Activated CD8-positive, alpha-beta T cell treated with anti-CD3 and anti-CD28 coated beads, Interleukin-2, amount 10 ng/mL, durations not matched to agents 7 days and 5 days (primary cell): ENCODE measurements at regions not wholly inside any gene's neighbourhood (a gene's known extent, or its start where the extent isn't known, plus 50 kb on each side); places are given as distances from the start of the nearest gene placed in this dataset.

Source experiments
- ATAC-seq: fragments of 150-1000 bp; cut with Tn5 transposase; one replicate; pipeline ENCODE4 v1.10.0; 2021; ENCODE audit warnings: moderate library complexity
- CTCF ChIA-PET: fragments of 350-600 bp; sonication (Branson Sonifier 250); formaldehyde crosslinking; loops from one replicate; lab custom pipeline; 2021; ENCODE audit warnings: antibody characterized with exemption; lab: Charles Lee
- POLR2A ChIA-PET: fragments of 350-600 bp; sonication (Branson Sonifier 250); formaldehyde crosslinking; loops from one replicate; lab custom pipeline; 2021; ENCODE audit warnings: antibody characterized with exemption; lab: Charles Lee
- DNase-seq: peaks from one replicate; pipeline ENCODE4 v3.0.0-alpha.2; 2020
- H3K27ac Mint-ChIP-seq: one replicate; pipeline ENCODE4 v1.8.0; 2021; ENCODE audit warnings: mild to moderate bottlenecking, mixed read lengths
- H3K27me3 Mint-ChIP-seq: one replicate; pipeline ENCODE4 v1.8.0; 2021; ENCODE audit warnings: low read depth, mixed read lengths
- H3K36me3 Mint-ChIP-seq: one replicate; pipeline ENCODE4 v1.8.0; 2021; ENCODE audit warnings: low read depth, mixed read lengths
- H3K4me1 Mint-ChIP-seq: one replicate; pipeline ENCODE4 v1.8.0; 2021; ENCODE audit warnings: low read depth, mixed read lengths
- H3K4me3 Mint-ChIP-seq: one replicate; pipeline ENCODE4 v1.8.0; 2021; ENCODE audit warnings: mild to moderate bottlenecking, mixed read lengths
- H3K9me3 Mint-ChIP-seq: one replicate; pipeline ENCODE4 v1.8.0; 2022; ENCODE audit warnings: mixed read lengths; ENCODE audit not compliant: insufficient read depth

GRCh38 chr7:12951397-12951801, 264.0 kb downstream of the ARL4A start:
- CTCF ChIA-PET: no interaction called here
- no peak for ATAC-seq
- H3K27ac Mint-ChIP-seq: no peak overlapping the region

GRCh38 chr7:12954380-12955033, 267.1 kb downstream of the ARL4A start:
- no peak overlapping the region for H3K4me3 Mint-ChIP-seq
- ChIA-PET CTCF (no interaction called here), POLR2A (no interaction called here)
- no peaks in the 10 kb centered on the region for H3K9me3 Mint-ChIP-seq
- ATAC-seq (no peak), DNase-seq (no peak)
- H3K4me1 Mint-ChIP-seq: no peaks in the 10 kb centered on the region
- H3K27me3 Mint-ChIP-seq: no peaks in the 10 kb centered on the region
- H3K27ac Mint-ChIP-seq: no peak overlapping the region
- no peaks in the 10 kb centered on the region for H3K36me3 Mint-ChIP-seq

More at GRCh38 chr7:12951397-12951801, 264.0 kb downstream of the ARL4A start:
- H3K4me3 Mint-ChIP-seq: no peak overlapping the region
- no peaks in the 10 kb centered on the region for H3K36me3 Mint-ChIP-seq
- no peaks in the 10 kb centered on the region for H3K9me3 Mint-ChIP-seq
- no peaks in the 10 kb centered on the region for H3K4me1 Mint-ChIP-seq
- H3K27me3 Mint-ChIP-seq: no peaks in the 10 kb centered on the region
- POLR2A ChIA-PET: interaction anchor here (0.6 kb wide), 1 partner anchor 271 kb away, joined by 3 read pairs; no protein-coding TSS in a partner anchor
- DNase-seq: no peak

- DNase-seq (no peak), ATAC-seq (no peak)
- no peaks in the 10 kb centered on the region for H3K9me3 Mint-ChIP-seq
- H3K4me3 Mint-ChIP-seq: no peak overlapping the region
- ChIA-PET POLR2A (no interaction called here), CTCF (no interaction called here)
- H3K27me3 Mint-ChIP-seq: no peaks in the 10 kb centered on the region
- no peaks in the 10 kb centered on the region for H3K4me1 Mint-ChIP-seq
- H3K27ac Mint-ChIP-seq: no peak overlapping the region
- H3K36me3 Mint-ChIP-seq: no peaks in the 10 kb centered on the region
Measured at GRCh38 chr7:12957487-12957886, 270.1 kb downstream of the ARL4A start.

- CTCF ChIA-PET: no interaction called here
- H3K9me3 Mint-ChIP-seq: no peaks in the 10 kb centered on the region
- no peaks in the 10 kb centered on the region for H3K36me3 Mint-ChIP-seq
- ATAC-seq (no peak), DNase-seq (no peak)
- H3K4me3 Mint-ChIP-seq: no peak overlapping the region
- POLR2A ChIA-PET: no interaction called here
- H3K27me3 Mint-ChIP-seq: no peaks in the 10 kb centered on the region
- no peak overlapping the region for H3K27ac Mint-ChIP-seq
- no peaks in the 10 kb centered on the region for H3K4me1 Mint-ChIP-seq
Measured at GRCh38 chr7:12961910-12962480, 274.6 kb downstream of the ARL4A start.

GRCh38 chr7:12963435-12963834, 276.0 kb downstream of the ARL4A start:
- Mint-ChIP-seq H3K4me1 (no peaks in the 10 kb centered on the region), H3K27ac (no peak overlapping the region), H3K36me3 (no peaks in the 10 kb centered on the region), H3K4me3 (no peak overlapping the region), H3K9me3 (no peaks in the 10 kb centered on the region), H3K27me3 (no peaks in the 10 kb centered on the region)
- POLR2A ChIA-PET: no interaction called here
- ATAC-seq: no peak
- CTCF ChIA-PET: no interaction called here
- DNase-seq: no peak

GRCh38 chr7:12964836-12965235, 277.4 kb downstream of the ARL4A start:
- H3K4me3 Mint-ChIP-seq: no peak overlapping the region

GRCh38 chr7:12965767-12966166, 278.3 kb downstream of the ARL4A start:
- Mint-ChIP-seq H3K9me3 (no peaks in the 10 kb centered on the region), H3K4me1 (no peaks in the 10 kb centered on the region), H3K27me3 (no peaks in the 10 kb centered on the region), H3K27ac (no peak overlapping the region), H3K4me3 (no peak overlapping the region), H3K36me3 (no peaks in the 10 kb centered on the region)
- ATAC-seq (no peak), DNase-seq (no peak)
- POLR2A ChIA-PET: no interaction called here
- CTCF ChIA-PET: no interaction called here

More at GRCh38 chr7:12964836-12965235, 277.4 kb downstream of the ARL4A start:
- ChIA-PET CTCF (no interaction called here), POLR2A (interaction anchor here (0.5 kb wide), 1 partner anchor 93 kb away, joined by 3 read pairs; no protein-coding TSS in a partner anchor)
- H3K36me3 Mint-ChIP-seq: no peaks in the 10 kb centered on the region
- DNase-seq (no peak), ATAC-seq (no peak)
- H3K27ac Mint-ChIP-seq: no peak overlapping the region
- H3K27me3 Mint-ChIP-seq: no peaks in the 10 kb centered on the region
- no peaks in the 10 kb centered on the region for H3K4me1 Mint-ChIP-seq
- no peaks in the 10 kb centered on the region for H3K9me3 Mint-ChIP-seq

GRCh38 chr7:12967322-12967721, 279.9 kb downstream of the ARL4A start:
- H3K36me3 Mint-ChIP-seq: no peaks in the 10 kb centered on the region
- ChIA-PET CTCF (no interaction called here), POLR2A (no interaction called here)
- DNase-seq: no peak
- no peak for ATAC-seq
- no peaks in the 10 kb centered on the region for H3K27me3 Mint-ChIP-seq
- no peak overlapping the region for H3K27ac Mint-ChIP-seq
- H3K4me1 Mint-ChIP-seq: no peaks in the 10 kb centered on the region
- H3K9me3 Mint-ChIP-seq: no peaks in the 10 kb centered on the region
- no peak overlapping the region for H3K4me3 Mint-ChIP-seq

GRCh38 chr7:12968836-12969422, 281.5 kb downstream of the ARL4A start:
- no peak for DNase-seq
- Mint-ChIP-seq H3K27ac (no peak overlapping the region), H3K9me3 (no peaks in the 10 kb centered on the region), H3K27me3 (no peaks in the 10 kb centered on the region), H3K4me1 (no peaks in the 10 kb centered on the region), H3K4me3 (no peak overlapping the region), H3K36me3 (no peaks in the 10 kb centered on the region)
- POLR2A ChIA-PET: no interaction called here
- CTCF ChIA-PET: no interaction called here
- no peak for ATAC-seq

GRCh38 chr7:12970626-12971025, 283.2 kb downstream of the ARL4A start:
- DNase-seq: no peak
- no peak overlapping the region for H3K4me3 Mint-ChIP-seq
- H3K27ac Mint-ChIP-seq: no peak overlapping the region
- CTCF ChIA-PET: no interaction called here
- H3K4me1 Mint-ChIP-seq: no peaks in the 10 kb centered on the region
- H3K36me3 Mint-ChIP-seq: no peaks in the 10 kb centered on the region
- H3K27me3 Mint-ChIP-seq: no peaks in the 10 kb centered on the region
- H3K9me3 Mint-ChIP-seq: no peaks in the 10 kb centered on the region
- POLR2A ChIA-PET: no interaction called here
- ATAC-seq: no peak

- ATAC-seq: no peak
- Mint-ChIP-seq H3K9me3 (no peaks in the 10 kb centered on the region), H3K27me3 (no peaks in the 10 kb centered on the region), H3K36me3 (no peaks in the 10 kb centered on the region), H3K4me3 (no peak overlapping the region), H3K4me1 (no peaks in the 10 kb centered on the region), H3K27ac (no peak overlapping the region)
- ChIA-PET CTCF (no interaction called here), POLR2A (no interaction called here)
- DNase-seq: no peak
Measured at GRCh38 chr7:12974451-12975166, 287.2 kb downstream of the ARL4A start.

- ATAC-seq (no peak), DNase-seq (no peak)
- Mint-ChIP-seq H3K27me3 (no peaks in the 10 kb centered on the region), H3K4me1 (no peaks in the 10 kb centered on the region), H3K9me3 (no peaks in the 10 kb centered on the region), H3K4me3 (no peak overlapping the region), H3K36me3 (no peaks in the 10 kb centered on the region), H3K27ac (no peak overlapping the region)
- POLR2A ChIA-PET: no interaction called here
- CTCF ChIA-PET: no interaction called here
Measured at GRCh38 chr7:12975412-12975811, 288.0 kb downstream of the ARL4A start.
